SHP77 (cell line): ENCODE measurements at regions not wholly inside any gene's neighbourhood (a gene's known extent, or its start where the extent isn't known, plus 50 kb on each side); places are given as distances from the start of the nearest gene placed in this dataset.
"Not testable (repeated sequence)": the region's sequence is repeated elsewhere in the genome, so short reads cannot be mapped to it uniquely, and the experiment has no call there.

Source experiments
- DNase-seq, 2 experiments: peaks; one replicate each; lab custom pipeline; 2025; lab: John Stamatoyannopoulos, UW

GRCh38 chr1:187038784-187039183 is 210.0 kb downstream of the PLA2G4A start:
- no peak for DNase-seq

- no peak for DNase-seq
Observed at GRCh38 chr1:187041104-187041503, 212.4 kb downstream of the PLA2G4A start.

DNA sequence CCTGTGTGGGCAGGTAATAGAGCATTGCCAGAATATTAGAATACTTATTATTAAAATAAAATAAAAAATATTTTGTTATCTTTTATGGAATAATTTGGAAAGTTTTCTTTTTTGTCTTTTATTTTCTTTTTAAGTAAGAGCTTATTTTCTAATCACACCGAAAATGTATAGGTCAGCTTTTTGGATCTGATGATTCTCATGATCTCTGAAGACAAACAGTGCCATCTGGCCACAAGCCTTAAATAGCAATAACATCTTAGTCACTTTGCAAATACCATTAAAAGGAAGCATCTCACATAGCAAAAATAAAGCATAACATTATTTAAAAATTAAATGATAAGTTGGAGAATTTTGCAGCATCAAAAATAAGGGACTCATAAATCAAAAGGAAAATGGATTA is 213.8 kb downstream of the PLA2G4A start:
- DNase-seq: no peak

DNA sequence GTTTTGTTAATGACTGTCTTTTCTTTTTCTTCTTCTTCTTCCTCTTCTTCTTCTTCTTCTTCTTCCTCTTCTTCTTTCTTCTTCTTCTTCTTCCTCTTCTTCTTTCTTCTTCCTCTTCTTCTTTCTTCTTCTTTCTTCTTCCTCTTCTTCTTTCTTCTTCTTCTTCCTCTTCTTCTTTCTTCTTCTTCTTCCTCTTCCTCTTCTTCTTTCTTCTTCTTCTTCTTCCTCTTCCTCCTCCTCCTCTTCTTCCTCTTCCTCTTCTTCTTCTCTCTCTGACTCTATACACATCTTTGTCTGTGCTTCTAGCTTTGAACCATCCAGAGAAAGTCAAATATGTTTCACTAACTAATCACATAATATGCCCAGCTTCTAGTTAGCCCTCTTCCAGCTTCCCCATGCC is 214.7 kb downstream of the PLA2G4A start:
- DNase-seq: not testable (repeated sequence)

- DNase-seq: no peak
Observed at GRCh38 chr1:187044411-187044810, 215.7 kb downstream of the PLA2G4A start.

DNA sequence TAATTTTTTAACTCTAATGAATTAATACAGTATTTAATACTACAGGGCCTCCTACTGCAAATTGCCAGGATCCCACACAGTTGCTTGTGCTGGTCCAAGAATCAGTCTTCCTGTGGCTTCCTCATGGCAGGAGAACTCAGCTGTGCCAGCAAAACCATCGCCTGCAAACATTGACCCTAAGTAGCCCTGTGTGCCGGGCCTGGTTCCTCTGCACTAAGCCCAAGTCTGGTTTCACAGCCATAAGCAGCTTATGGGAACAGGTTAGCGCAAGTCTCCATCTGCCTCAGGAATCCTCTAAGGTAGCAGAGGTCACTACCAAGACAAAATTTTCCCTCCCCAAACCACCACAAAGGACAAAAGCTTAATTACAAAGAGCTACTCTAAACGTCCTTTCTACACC is 216.6 kb downstream of the PLA2G4A start:
- DNase-seq: no peak

DNA sequence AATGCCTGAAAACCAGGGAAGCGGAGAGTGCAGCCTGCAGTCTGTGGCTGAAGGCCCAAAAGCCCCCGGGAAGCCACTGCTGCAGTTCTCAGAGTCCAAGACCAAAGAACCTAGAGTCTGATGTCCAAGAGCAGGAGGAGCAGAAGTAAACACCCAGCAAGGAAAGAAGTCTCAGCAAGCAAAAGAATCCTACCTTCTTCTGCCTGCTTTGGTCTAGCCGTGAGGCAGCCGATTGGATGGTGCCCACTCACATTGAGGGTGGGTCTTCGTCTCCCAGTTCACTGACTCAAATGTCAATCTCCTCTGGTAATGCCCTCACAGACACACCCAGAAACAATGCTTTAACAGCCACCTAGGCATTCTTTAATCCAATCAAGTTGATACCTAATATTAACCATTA is 217.5 kb downstream of the PLA2G4A start:
- no peak for DNase-seq

- no peak for DNase-seq
Observed at GRCh38 chr1:187047298-187047697, 218.5 kb downstream of the PLA2G4A start.

GRCh38 chr1:187051618-187052232 is 223.0 kb downstream of the PLA2G4A start:
- DNase-seq: peak; percentile 8 to 61

GRCh38 chr1:187053876-187054275 is 225.1 kb downstream of the PLA2G4A start:
- no peak for DNase-seq

- no peak for DNase-seq
Observed at GRCh38 chr1:187054862-187055757, 226.4 kb downstream of the PLA2G4A start.

DNA sequence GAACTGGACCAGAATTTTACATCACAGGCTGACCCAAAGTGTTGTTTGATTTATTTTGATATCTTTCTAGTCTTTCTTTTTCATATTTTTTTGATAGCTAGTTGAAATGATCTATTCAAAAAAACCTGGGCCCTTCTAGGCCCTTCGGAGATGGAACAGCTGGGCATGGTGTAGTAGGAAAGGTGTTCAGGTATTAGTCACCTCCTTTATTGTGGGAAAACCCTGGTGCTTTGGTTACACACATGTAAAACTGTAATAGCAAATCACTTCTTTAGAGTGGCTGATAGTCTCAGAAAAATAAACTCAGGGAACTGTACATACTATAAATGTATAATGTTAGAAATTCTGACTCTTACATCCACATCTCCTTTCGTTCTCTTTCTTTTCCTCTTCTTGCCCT is 234.5 kb downstream of the PLA2G4A start:
- no peak for DNase-seq

- DNase-seq: peak; percentile 48 to 75
Observed at GRCh38 chr1:187067160-187067559, 238.4 kb downstream of the PLA2G4A start.

DNA sequence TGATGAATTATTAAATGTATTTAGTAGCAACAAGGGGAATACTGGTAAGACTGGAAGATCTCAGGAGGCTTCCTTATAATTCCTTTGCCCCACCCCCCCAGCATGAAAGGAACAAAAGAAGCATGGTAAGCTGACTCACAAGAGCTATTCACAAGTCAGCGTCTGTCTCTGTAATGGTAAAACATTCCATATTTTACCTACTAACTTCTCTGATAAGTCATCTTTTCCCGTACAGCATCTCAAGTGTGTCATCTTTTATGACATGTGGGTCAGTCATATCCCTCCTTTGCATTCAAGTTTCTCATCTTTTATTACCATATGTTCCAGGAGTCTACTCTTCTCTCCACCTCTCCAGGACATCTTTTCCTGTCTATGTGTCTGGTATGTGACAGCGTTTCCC is 241.3 kb downstream of the PLA2G4A start:
- no peak for DNase-seq

- not testable (repeated sequence) for DNase-seq
Observed at GRCh38 chr1:187072262-187073034, 243.7 kb downstream of the PLA2G4A start.

DNA sequence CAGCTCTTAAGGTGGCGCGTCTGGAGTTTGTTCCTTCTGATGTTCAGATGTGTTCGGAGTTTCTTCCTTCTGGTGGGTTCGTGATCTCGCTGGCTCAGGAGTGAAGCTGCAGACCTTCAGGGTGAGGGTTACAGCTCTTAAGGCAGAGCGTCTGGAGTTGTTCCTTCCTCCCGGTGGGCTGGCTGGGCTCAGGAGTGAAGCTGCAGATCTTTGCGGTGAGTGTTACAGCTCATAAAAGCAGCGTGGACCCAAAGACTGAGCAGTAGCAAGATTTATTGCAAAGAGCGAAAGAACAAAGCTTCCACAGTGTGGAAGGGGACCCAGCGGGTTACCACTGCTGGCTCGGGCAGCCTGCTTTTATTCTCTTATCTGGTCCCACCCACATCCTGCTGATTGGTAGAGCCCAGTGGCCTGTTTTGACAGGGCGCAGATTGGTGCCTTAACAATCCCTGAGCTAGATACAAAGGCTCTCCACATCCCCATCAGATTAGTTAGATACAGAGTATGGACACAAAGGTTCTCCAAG is 244.3 kb downstream of the PLA2G4A start:
- DNase-seq: not testable (repeated sequence)

GRCh38 chr1:187073634-187074245 is 245.0 kb downstream of the PLA2G4A start:
- not testable (repeated sequence) for DNase-seq

DNA sequence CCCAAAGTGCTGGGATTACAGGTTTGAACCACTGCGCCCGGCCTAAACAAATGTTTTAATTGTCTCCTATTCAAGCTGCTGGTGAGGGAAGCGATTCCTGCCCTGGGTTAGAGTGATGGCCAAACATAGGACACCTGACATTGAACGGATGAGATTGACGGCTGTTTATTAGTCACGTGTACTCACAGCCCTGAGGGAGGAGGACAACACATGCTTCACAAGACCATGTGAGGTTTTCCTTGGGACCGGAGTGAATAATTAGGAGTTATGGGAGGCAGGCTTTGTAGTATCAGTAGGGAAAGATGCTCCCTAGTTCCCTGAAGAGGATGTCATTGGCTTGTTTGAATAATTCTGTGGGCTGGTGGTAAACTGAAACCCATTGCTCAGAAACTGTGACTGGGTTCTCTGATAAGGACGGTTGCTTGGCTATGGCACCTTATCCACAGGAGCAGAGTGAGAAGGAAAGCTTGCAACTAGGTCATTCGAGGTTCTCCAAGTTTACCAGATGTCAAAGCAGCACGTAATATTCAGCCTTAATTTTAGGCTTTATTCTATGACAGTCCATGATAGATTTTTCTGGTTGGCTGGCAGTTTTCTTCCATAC is 245.8 kb downstream of the PLA2G4A start:
- DNase-seq: no peak

- no peak for DNase-seq
Observed at GRCh38 chr1:187076922-187077321, 248.2 kb downstream of the PLA2G4A start.

GRCh38 chr1:187078321-187078720 is 249.6 kb downstream of the PLA2G4A start:
- no peak for DNase-seq

- DNase-seq: no peak
Observed at GRCh38 chr1:187078916-187079315, 250.2 kb downstream of the PLA2G4A start.

GRCh38 chr1:187079330-187079729 is 250.6 kb downstream of the PLA2G4A start:
- no peak for DNase-seq
